Liver (tissue), 3 donors: ENCODE measurements at regions not wholly inside any gene's neighbourhood (a gene's known extent, or its start where the extent isn't known, plus 50 kb on each side); places are given as distances from the start of the nearest gene placed in this dataset.

ENCODE experiments used
- FOXA1 ChIP-seq: IDR thresholded peaks from 2 replicates; pipeline ENCODE4 v1.6.1; 2016; ENCODE audit warnings: antibody characterized with exemption
- SP1 ChIP-seq: IDR thresholded peaks from 2 replicates; pipeline ENCODE4 v1.6.1; 2018; ENCODE audit warnings: antibody characterized with exemption, mild to moderate bottlenecking
- TAF1 ChIP-seq: conservative IDR thresholded peaks from 2 replicates; pipeline ENCODE4 v1.6.1; 2016; ENCODE audit warnings: antibody characterized with exemption, mild to moderate bottlenecking
- YY1 ChIP-seq: IDR thresholded peaks from 2 replicates; pipeline ENCODE4 v1.6.1; 2016; ENCODE audit warnings: antibody characterized with exemption, mild to moderate bottlenecking
- TF ChIP-seq, protein P1 (sequence below): fragments of 150-350 bp; IDR thresholded peaks from 2 replicates; pipeline ENCODE4 v1.5.1; 2017; ENCODE audit warnings: improper control_type of control experiment, low read depth, low read length; ENCODE audit not compliant: missing input control
- donor health status: healthy.
- donor health status: healthy.

DNA sequence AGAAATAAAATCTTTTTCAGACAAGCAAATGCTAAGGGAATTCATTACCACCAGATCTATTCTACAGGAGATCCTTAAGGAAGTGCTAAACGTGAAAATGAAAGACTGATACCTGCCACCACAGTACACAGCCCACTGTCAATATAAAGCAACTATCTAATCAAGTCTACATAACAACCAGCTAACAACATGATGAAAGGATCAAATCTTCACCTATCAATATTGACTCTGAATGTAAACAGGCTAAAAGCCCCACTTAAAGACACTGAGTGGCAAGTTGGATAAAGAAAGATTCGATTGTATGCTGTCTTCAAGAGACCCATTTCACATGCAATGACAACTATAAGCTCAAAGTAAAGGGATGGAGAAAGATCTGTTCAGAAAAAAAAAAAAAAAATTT is 492.4 kb downstream of the COL11A1 start:
- TF ChIP-seq YY1 (no peak), TAF1 (no peak), FOXA1 (no peak), SP1 (no peak)
- TF ChIP-seq, protein P1, sequence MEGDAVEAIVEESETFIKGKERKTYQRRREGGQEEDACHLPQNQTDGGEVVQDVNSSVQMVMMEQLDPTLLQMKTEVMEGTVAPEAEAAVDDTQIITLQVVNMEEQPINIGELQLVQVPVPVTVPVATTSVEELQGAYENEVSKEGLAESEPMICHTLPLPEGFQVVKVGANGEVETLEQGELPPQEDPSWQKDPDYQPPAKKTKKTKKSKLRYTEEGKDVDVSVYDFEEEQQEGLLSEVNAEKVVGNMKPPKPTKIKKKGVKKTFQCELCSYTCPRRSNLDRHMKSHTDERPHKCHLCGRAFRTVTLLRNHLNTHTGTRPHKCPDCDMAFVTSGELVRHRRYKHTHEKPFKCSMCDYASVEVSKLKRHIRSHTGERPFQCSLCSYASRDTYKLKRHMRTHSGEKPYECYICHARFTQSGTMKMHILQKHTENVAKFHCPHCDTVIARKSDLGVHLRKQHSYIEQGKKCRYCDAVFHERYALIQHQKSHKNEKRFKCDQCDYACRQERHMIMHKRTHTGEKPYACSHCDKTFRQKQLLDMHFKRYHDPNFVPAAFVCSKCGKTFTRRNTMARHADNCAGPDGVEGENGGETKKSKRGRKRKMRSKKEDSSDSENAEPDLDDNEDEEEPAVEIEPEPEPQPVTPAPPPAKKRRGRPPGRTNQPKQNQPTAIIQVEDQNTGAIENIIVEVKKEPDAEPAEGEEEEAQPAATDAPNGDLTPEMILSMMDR: no peak
